HG02981 (cell line): ENCODE measurements at regions not wholly inside any gene's neighbourhood (a gene's known extent, or its start where the extent isn't known, plus 50 kb on each side); places are given as distances from the start of the nearest gene placed in this dataset.
A peak's percentile ranks its signal among the peaks of the same experiment; 100 is the strongest.
"Not testable (repeated sequence)": the region's sequence is repeated elsewhere in the genome, so short reads cannot be mapped to it uniquely, and the experiment has no call there.

Experiments used
- ATAC-seq: cut with Tn5 transposase; IDR thresholded peaks from one replicate; pipeline ENCODE4 v1.9.1; 2021; ENCODE audit warnings: mild to moderate bottlenecking, moderate library complexity; ENCODE audit not compliant: unreplicated experiment

DNA sequence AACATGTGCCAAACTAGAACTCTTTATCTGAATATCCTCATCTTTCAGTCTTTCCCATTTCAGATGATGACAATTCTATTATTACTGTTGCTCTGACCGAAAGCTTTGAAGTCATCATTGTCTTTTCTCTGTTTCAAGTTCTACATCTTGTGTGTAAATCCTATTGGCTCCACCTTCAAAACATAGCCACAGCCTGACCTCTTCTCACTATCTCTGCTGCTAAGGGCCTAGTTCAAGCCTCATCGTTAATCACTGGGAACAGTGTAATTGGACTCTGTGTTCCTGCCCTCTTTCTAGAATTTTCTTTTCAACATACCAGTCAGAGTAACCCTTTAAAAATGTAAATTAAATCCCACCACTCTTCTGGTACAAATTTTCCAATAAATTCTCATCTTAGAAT is 105.1 kb downstream of the OXSM start:
- ATAC-seq = no peak

DNA sequence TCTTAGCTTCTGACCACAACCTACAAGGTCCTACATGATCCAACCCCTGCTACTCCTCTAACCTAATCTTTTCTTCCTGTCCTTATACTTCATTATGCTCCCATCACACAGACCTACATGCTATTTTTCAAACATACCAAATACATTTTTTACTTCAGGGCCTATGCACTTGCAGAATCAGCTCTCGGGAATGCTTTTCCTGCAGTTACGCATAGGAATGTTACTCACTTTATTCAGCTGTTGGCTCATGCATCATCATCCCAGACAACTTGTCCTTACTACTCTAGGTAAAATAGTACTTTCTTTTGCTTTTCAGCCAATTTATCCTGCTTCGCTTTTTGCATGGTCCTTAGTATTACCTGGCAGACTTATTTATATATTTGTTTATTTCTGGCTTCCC is 105.6 kb downstream of the OXSM start:
- ATAC-seq = no peak

DNA sequence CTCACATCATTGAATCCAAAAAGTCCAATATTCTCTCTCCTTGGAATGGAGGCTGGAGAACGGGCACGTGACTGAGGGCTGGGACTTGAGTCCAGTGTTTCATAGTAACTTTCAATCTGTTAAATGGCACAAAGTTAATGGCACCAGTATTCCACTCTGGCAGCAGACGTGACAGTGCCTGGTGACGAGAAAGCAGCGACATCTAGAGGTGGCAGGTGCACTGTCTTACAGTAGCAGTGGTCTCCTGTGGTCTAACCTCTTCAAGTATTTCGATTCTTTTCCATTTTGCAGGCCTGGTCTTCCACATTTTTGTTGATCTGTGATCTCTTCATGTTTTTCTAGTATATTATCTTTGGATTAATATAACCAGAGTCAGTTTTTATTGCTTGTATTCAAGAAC is 107.1 kb downstream of the OXSM start:
- ATAC-seq = no peak

DNA sequence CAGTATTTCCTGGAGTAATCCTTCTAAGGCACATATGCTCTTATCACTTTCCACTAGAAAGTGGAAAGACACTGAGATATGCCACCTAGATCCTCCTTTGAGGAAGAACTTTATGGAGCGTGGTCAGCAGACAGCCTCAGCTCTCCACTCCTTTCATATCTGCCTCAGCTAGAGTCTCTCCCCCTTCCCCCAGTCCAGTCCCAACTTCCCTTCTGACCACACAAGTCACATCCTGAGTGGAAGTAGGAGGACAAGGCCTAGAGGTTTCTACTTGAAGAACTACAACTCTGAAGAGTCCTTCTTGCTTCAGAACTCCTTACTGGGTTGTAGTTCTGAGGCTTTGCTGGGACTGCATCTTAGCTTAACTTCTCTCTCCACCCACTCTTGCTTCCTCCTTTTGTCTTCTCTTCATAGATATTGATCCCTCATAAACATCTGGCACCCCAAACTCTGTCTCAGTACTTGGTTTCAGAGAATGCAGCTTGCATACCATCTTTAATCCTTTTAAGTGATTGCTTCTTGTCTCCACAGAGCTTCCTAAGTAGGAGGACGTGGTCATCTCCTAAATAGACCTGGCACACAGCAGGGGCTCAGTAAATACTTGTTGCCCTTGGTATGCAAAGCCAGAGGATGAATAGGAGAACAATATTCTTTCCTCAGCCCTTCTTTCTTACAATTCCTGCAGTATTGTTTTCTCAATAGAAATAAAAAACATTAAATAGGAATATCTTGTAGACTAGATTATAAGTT is 109.6 kb downstream of the OXSM start:
- no peak for ATAC-seq

DNA sequence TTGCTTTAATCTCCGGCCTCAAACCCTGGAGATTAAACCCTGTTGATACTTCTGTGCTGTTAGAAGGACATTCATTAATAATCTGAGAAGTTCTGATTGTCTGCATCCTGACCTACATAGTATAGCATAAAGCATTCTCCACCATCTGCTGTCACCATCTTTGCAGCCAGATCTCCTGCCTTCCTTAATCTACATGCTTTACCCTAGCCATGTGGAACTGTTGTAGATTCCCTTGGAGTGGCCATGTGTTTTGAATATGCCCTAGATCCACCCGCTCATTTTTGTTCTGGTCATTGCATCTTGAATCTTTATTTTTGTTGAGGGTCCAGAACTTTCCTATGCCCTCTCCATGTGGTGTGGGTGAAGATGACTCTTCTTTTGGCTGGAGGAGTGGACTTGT is 110.3 kb downstream of the OXSM start:
- ATAC-seq = no peak

DNA sequence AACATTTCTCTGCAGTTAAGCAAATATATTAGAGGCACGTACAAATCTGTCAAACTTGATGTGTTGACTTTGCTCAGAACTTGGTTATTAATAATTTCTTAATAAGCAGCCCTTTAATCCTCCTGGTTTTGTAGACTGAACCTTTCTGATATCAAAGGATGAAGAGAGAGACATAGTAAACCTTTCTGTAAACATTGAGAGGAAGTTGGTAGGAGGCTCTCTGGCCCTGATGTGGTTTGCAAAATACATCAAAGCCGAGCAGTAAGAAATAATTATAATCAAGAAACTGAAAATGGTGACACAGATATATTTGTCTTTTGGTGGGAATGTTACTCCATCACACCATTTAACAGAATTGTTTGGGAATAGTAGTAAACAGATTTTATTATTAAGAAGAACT is 111.9 kb downstream of the OXSM start:
- ATAC-seq = no peak

DNA sequence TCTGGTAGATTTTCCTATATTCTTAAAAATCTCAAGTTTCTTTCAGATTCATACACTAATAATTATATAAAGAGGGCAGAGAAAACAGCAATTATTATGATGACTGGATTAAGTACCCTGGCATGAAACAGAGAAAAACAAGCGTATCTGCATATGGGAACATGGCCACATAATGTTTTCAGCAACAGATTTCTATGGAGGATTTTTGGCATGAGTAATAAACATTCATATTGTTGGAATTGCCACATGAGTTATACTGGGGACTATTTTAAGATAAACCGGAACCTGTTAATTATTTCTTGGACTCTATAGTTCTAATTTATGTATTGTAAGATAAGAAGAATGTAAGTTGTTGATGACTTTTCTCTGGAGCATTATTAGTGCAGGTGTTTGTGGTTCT is 112.7 kb downstream of the OXSM start:
- no peak for ATAC-seq

DNA sequence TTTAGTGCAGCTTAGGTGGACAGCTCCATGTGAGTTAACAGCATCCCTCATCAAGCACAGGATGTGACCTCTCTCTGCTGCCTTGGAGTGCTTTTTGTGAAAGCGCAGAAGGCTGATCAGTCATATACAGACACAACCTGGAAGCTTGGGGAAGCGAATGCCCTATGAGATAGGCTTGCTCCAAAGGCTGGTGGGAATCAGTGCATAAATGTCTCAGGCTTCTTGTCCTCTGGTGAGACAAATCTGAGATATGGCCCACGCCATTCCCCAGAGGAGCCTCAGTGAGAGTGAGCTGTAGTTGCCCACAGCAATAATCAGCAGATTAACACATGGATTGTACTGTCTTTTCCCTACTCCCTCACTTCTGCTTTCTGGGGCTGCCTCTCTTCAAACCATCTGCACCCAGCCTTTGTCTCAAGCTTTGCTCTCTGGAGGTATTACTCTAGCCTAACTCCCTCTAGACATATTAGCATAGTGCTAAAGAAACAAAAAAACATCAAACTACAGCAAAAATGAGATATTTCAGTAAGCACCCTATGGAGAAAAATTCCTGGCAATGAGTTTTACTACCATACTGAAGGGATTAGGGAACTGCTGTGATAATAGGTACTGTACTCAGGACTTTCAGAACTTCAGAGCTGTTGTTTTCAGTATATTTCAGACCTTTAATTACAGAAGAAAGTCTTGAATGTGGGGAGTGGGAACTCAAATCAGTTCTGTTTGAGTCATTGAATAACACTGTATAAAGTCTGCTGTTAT is 113.7 kb downstream of the OXSM start:
- ATAC-seq = no peak

DNA sequence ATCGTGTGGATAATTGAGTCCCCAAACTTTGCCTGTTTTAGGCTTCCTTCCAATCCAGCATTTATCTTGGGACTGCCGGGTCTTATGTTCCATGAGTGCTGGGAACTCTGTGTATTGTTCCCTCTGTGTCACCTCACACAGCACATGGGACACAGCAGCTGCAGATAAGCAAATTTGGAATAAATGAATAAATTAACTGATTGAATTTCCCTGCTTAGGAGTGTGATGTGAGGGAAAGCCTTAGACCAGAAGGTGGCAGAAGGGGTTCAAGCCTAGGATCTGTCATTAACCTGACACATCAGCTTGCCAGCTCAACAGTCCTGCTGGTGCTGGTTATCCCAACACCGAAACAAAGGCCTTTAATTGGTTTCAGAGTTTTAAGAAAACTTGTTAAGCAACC is 114.3 kb downstream of the OXSM start:
- no peak for ATAC-seq

DNA sequence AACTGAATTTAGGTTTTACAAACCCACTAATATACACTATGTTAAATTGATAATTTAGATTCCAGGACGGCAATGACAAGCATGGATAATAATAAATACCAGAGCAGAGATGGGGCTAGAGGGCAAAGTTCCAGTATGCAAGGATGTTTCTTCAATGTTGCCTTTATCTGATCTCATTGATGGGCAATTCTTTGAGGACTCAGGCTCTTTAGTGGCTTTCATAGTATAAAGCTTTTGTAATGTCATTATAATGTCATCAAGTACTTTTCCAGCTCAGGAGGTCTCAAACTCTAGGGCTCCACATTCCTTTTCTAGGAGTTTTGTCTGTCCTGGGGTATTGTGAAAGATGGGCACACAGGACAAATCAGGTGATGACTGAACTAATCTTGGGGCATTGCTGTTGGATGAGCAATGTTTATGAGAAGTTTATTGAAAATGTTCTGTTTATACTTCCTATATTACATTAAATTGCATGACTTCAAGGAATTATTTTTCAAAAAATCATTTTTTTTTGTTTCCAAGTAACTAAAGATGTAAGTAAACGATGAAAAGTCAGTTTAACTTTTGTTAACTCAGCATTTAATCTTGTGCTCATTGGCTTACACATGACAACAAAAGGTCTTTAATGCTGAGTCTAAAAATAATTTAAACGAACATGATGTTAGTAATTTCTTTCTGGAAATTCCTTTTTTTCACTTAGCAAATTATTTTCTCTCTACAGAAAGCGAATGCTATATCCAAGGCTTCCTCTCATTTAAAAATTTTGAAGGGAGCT is 116.4 kb downstream of the OXSM start:
- ATAC-seq = no peak

DNA sequence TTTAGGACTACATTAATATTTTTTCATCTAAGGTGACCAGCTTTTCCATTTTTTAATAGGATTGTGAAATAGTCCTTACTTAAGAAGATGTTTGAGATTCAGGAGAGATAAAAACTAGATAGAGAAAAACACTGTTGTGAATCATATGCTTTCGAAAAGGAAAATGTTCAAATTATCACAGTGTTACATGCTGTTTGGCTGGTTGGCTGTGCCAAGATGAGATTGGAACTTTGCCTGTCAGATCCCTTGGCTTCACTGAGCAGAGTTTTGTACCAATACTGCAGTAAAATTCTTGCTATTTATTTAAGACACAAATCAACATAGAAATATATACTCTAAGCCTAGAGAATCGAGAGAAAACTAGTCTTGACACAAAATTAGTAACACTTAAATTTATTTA is 117.2 kb downstream of the OXSM start:
- ATAC-seq = no peak

DNA sequence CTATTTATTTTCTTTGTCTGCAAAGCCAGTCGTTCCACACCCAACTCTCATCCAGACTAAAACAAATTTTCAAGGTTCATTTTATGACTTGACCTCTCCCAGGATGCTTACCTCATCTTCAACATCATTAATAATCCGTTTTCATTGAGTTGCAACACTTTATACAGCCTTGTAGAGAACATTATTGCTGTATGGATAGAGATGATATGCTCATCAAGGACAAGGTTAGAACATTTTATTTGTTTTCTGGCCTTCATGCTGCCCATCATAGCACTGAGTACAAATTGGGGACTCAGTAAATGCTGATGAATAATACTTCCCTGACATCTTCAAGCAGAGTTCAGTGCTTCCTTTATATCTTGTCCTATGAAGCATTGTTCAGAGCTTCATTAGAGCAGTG is 120.2 kb downstream of the OXSM start:
- ATAC-seq = no peak

DNA sequence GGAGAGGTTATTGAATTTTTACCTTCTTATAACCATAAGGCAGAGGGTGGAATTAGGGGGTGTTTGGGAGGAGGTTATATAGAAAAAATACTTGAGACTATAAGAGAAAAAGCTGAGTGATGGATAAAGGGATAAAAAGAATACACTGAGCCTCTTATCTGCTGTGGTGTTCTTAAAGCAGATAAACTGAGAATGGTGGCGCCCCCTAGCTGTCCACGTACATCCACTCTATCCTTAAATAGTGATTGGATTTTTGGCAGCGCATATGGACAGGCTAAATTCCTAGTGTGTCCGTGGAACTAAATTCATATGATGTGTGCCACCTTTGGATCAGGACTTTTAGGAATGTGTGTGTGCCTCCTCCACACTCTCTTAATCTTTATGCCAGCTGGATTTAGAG is 121.1 kb downstream of the OXSM start:
- ATAC-seq = peak; percentile 53

DNA sequence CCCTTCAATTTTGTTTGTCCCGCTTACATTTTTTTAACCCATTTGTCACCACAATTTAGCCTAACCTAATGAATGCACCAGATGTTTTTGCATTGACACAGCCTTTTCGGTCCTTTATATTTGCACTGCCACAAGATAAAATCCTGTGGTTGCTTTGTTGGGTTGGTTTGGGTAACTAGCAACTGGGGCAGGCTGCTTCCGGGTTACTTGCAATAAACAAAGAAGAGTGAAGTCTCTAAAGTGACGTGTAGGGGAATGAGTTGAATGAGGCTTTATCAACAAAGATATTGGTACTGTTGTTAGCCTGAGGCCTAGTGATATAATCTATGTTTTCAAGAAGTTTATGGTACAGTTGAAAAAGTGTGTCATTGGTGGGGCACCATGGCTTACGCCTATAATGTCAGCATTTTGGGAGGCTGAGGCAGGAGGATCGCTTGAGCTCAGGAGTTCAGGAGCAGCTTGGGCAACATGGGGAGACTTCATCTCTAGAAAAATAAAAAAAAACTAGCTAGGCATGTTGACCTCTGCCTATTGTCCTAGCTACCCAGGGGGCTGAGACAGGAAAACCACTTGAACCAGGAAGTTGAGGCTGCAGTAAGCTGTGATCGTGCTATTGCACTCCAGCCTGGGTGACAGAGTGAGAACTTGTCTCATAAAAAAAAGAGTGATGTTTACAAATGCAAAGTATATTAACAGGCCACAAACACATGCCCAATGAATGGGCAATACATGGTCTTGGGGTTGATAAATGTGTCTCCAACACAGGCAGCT is 121.8 kb downstream of the OXSM start:
- no peak for ATAC-seq

DNA sequence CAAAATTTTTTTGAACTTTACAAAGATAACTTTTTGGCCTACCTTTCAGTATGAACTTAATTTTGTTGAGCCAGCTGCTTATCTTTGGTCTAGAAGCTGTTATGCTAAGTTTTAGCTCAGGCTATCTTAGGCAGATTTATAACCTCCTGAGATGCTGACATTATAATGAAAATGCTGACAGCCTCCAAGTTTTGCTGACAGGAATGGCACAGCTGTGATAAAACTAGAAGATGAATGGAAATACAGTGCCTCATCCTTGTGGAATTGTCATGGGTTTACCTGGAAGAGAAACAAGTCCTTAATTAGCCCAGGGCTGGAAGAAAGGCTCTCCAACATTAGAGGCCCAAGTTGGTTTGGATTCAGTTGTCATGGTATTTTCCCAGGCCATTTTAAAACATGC is 123.3 kb downstream of the OXSM start:
- no peak for ATAC-seq

DNA sequence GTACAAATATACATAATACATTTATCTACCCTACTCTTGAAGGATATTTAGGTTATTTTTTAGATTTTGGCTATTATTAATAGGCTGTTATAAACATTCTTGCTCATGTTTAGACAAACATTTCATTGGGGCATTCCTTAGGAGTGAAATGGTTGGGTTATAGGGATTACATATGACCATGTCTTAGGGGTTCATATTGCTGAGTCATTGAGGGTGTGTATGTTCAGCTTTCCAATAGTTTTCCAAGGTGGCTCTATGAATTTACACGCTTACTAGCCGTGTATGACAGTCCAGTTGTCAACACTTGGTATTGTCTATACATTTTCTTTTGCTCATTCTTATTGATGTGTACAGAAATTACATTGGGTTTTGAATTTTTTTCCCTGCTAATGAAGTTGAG is 125.8 kb downstream of the OXSM start:
- no peak for ATAC-seq

DNA sequence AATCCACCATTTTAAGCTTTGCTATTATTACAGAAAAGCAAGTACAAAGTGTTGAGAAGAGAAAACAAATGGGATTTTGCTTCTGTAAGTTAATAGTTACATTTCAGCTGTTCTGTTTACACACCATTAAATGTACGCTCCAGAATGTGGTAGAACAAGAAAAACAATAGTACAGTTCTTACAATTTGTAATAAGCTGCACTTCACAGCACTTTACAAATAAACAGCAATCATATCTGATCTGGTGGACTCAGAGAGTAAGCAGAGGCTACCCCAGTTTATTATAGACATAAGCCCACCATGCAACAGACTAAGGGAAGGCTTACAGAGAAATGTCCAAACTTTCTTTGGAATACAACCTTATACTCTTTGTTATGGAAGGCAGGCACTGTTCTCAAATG is 126.4 kb downstream of the OXSM start:
- no peak for ATAC-seq

DNA sequence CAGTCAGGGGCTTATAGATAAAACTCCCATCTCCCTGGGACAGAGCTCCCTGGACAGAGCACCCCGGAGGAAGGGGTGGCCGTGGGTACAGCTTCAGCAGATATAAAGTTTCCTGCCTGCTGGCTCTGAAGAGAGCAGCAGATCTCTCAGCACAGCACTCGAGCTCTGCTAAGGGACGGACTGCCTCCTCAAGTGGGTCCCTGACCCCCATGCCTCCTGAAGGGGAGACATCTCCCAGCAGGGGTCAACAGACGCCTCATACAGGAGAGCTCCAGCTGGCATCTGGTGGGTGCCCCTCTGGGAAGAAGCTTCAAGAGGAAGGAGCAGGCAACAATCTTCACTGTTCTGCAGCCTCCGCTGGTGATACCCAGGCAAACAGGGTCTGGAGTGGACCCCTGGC is 142.1 kb downstream of the OXSM start:
- not testable (repeated sequence) for ATAC-seq

DNA sequence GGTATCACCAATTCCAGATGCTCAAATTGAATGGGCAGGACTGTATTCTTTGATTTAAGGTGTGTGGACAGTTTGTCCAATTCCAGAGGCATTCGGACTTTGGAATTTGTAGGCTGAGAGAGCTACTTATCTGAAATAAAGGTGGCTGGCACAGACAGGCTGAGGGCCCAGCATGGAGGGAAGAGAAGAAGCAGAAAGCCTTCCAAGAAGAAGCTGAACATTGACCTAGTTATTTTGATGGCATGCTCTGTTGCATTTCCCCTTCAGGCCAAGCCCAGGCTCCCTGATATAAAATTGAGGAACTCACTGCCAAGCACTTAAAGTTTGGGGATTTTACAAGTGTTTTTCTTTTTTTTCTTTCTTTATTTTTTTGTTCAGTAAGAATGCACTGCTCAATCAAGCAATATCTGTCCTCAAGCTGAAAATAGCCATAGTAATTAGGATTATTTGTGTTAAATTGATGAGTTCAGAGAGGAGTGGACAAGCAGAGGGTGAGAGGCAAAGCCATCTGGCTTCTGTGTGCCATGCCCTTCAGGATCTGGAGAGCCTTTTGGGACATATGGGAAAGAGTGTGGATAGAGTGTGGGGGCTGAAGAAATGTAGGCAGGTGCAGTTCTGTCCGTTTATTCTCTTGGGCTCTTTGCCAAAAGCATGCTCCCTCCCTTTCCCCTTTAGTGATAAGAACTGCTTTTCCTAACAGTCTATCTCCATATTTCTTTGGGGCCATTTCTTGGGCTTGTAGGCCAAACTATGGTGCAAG is 148.9 kb downstream of the OXSM start:
- ATAC-seq = no peak

DNA sequence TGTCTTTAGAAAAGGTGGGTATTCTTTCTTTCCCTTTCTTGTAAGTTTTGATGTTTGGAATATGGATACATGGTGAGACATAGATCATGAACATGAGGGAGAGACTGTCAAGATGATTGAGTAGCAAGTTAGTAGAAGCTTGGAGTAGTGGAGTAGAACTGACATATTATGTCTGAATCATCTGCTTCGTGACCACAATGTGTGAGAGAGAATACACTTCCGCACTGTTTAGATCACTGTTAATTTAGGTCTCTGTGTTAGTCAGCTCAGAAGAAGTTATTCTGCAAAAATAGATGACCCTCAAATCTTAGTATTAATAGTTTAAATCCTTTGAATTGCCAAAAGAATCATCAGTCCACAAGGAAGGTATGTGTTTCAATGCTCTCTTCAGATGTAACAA is 151.0 kb downstream of the OXSM start:
- ATAC-seq = no peak
